ENCODE measurements at regions not wholly inside any gene's neighbourhood (a gene's known extent, or its start where the extent isn't known, plus 50 kb on each side); places are given as distances from the start of the nearest gene placed in this dataset.

- TF ChIP-seq CTCF (conservative IDR thresholded peaks at IDR 0.05 in 1 of 2, IDR thresholded peaks at IDR 0.05 in 1 of 2; ENCODE audit: low read depth in 1 of 2, low read length in 2 of 2) (no peak), EZH2 (IDR thresholded peaks at IDR 0.05; ENCODE audit: low read length, missing control alignments) (no peak)
Measured at GRCh38 chr16:48881272-48881671, 271.3 kb upstream of the N4BP1 start.

All from fibroblast of lung (primary cell).